MCF 10A (cell line): ENCODE measurements at regions not wholly inside any gene's neighbourhood (a gene's known extent, or its start where the extent isn't known, plus 50 kb on each side); places are given as distances from the start of the nearest gene placed in this dataset.

Experiments used
- BruUV-seq: library from RNA; stranded (reverse); fragments of 400-500 nt; replicated peaks from 2 replicates; lab custom pipeline; 2021; lab: Mats Ljungman, UMichigan
- CTCF ChIA-PET: fragments of 300-600 bp; sonication (Branson Sonifier 250); formaldehyde crosslinking; extraction: SDS; loops from one replicate; lab custom pipeline; 2021; ENCODE audit warnings: antibody characterized with exemption, inconsistent platforms; lab: Yijun Ruan, JAX
- POLR2A ChIA-PET: fragments of 300-600, 350-650 bp; sonication (Branson Sonifier 250); formaldehyde crosslinking; extraction: SDS; loops from one replicate; lab custom pipeline; 2020; ENCODE audit warnings: antibody characterized with exemption, inconsistent platforms; lab: Yijun Ruan, JAX
- DNase-seq: peaks from one replicate; pipeline ENCODE4 v3.0.0-alpha.2; 2018; ENCODE audit not compliant: unreplicated experiment
- H3K27ac Mint-ChIP-seq: one replicate; pipeline ENCODE4 v1.8.0; 2022; ENCODE audit warnings: mild to moderate bottlenecking, low read depth, mixed read lengths; ENCODE audit not compliant: unreplicated experiment
- H3K27me3 Mint-ChIP-seq: one replicate; pipeline ENCODE4 v1.8.0; 2022; ENCODE audit warnings: mixed read lengths; ENCODE audit not compliant: insufficient read depth, unreplicated experiment
- H3K36me3 Mint-ChIP-seq: one replicate; pipeline ENCODE4 v1.8.0; 2022; ENCODE audit warnings: mild to moderate bottlenecking, moderate library complexity, mixed read lengths; ENCODE audit not compliant: insufficient read depth, unreplicated experiment
- H3K4me1 Mint-ChIP-seq: one replicate; pipeline ENCODE4 v1.8.0; 2022; ENCODE audit warnings: mixed read lengths; ENCODE audit not compliant: insufficient read depth, unreplicated experiment
- H3K4me3 Mint-ChIP-seq: one replicate; pipeline ENCODE4 v1.8.0; 2022; ENCODE audit warnings: mild to moderate bottlenecking, moderate library complexity, mixed read lengths; ENCODE audit not compliant: unreplicated experiment
- H3K9me3 Mint-ChIP-seq: one replicate; pipeline ENCODE4 v1.8.0; 2022; ENCODE audit warnings: mixed read lengths; ENCODE audit not compliant: unreplicated experiment
- CTCF ChIP-seq: fragments of 200-600 bp; IDR thresholded peaks from one replicate; pipeline ENCODE4 v1.8.0; 2022; ENCODE audit warnings: antibody characterized with exemption, mild to moderate bottlenecking; ENCODE audit not compliant: unreplicated experiment
- intact Hi-C: fragments of 100-400 bp; cut with micrococcal nuclease; formaldehyde crosslinking; loops from 2 replicates; pipeline ENCODE4 v1.14.1; 2022

GRCh38 chr1:82598337-82598736, 797.6 kb downstream of the ADGRL2 start:
- DNase-seq: no peak
- TF ChIP-seq CTCF: no peak
- BruUV-seq: no TSS peak

GRCh38 chr1:82597649-82598048, 796.9 kb downstream of the ADGRL2 start:
- ChIA-PET CTCF (interaction anchor here (0.6 kb wide), 1 partner anchor 1336 kb away, joined by 3 read pairs; no protein-coding TSS in a partner anchor), POLR2A (no interaction called here)
- intact Hi-C loops: no loop called here
- TF ChIP-seq CTCF: no peak
- Mint-ChIP-seq H3K27ac (no peak overlapping the region), H3K4me1 (no peaks in the 10 kb centered on the region), H3K36me3 (no peaks in the 10 kb centered on the region), H3K4me3 (no peak overlapping the region), H3K27me3 (no peaks in the 10 kb centered on the region), H3K9me3 (no peaks in the 10 kb centered on the region)
- no TSS peak for BruUV-seq
- no peak for DNase-seq

More at GRCh38 chr1:82598337-82598736, 797.6 kb downstream of the ADGRL2 start:
- Mint-ChIP-seq H3K27me3 (no peaks in the 10 kb centered on the region), H3K4me3 (no peak overlapping the region), H3K27ac (no peak overlapping the region), H3K9me3 (no peaks in the 10 kb centered on the region), H3K36me3 (no peaks in the 10 kb centered on the region), H3K4me1 (no peaks in the 10 kb centered on the region)
- CTCF ChIA-PET: no interaction called here
- POLR2A ChIA-PET: no interaction called here
- intact Hi-C loops: no loop called here

GRCh38 chr1:82597141-82597540, 796.4 kb downstream of the ADGRL2 start:
- DNase-seq: no peak
- no peak overlapping the region for H3K4me3 Mint-ChIP-seq
- H3K9me3 Mint-ChIP-seq: no peaks in the 10 kb centered on the region
- POLR2A ChIA-PET: interaction anchor here (0.5 kb wide), 1 partner anchor 284 kb away, joined by 4 read pairs; no protein-coding TSS in a partner anchor
- H3K4me1 Mint-ChIP-seq: no peaks in the 10 kb centered on the region
- TF ChIP-seq CTCF: no peak
- no peaks in the 10 kb centered on the region for H3K36me3 Mint-ChIP-seq
- intact Hi-C loops: no loop called here
- no peak overlapping the region for H3K27ac Mint-ChIP-seq
- H3K27me3 Mint-ChIP-seq: no peaks in the 10 kb centered on the region
- CTCF ChIA-PET: interaction anchor here (0.6 kb wide), 1 partner anchor 1336 kb away, joined by 3 read pairs; no protein-coding TSS in a partner anchor
- BruUV-seq: no TSS peak

GRCh38 chr1:82593561-82593960, 792.8 kb downstream of the ADGRL2 start:
- no peak for TF ChIP-seq CTCF
- CTCF ChIA-PET: no interaction called here
- no peaks in the 10 kb centered on the region for H3K27me3 Mint-ChIP-seq

More at GRCh38 chr1:82593561-82593960, 792.8 kb downstream of the ADGRL2 start:
- POLR2A ChIA-PET: no interaction called here
- no peak overlapping the region for H3K4me3 Mint-ChIP-seq
- no TSS peak for BruUV-seq
- H3K36me3 Mint-ChIP-seq: no peaks in the 10 kb centered on the region
- H3K4me1 Mint-ChIP-seq: no peaks in the 10 kb centered on the region
- intact Hi-C loops: no loop called here
- H3K9me3 Mint-ChIP-seq: no peaks in the 10 kb centered on the region
- no peak overlapping the region for H3K27ac Mint-ChIP-seq
- no peak for DNase-seq
